GM21381 (cell line): ENCODE measurements at regions not wholly inside any gene's neighbourhood (a gene's known extent, or its start where the extent isn't known, plus 50 kb on each side); places are given as distances from the start of the nearest gene placed in this dataset.
"Not testable (repeated sequence)": the region's sequence is repeated elsewhere in the genome, so short reads cannot be mapped to it uniquely, and the experiment has no call there.

ENCODE experiments used
- ATAC-seq: cut with Tn5 transposase; IDR thresholded peaks from one replicate; pipeline ENCODE4 v1.9.1; 2021; ENCODE audit warnings: mild to moderate bottlenecking, moderate library complexity; ENCODE audit not compliant: unreplicated experiment

DNA sequence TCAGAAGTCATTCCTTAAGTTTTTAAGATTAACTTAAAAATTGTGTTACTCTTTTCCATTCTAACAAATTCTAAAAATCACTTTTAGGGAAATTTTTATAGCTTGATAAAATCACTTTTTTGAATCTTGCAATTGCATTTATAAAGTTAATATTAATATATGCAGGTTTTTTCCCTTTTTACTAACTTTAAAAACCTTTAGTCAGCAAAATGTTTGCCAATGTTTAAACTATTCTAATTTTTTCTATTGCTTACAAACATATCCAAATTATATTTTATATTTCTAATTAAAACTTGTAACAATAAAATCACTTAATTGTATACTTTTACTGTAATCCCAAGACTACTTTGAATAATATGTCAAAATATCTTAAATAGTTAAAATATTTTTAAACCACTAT lies 839.4 kb downstream of the TBL1XR1 start:
- ATAC-seq, result no peak

DNA sequence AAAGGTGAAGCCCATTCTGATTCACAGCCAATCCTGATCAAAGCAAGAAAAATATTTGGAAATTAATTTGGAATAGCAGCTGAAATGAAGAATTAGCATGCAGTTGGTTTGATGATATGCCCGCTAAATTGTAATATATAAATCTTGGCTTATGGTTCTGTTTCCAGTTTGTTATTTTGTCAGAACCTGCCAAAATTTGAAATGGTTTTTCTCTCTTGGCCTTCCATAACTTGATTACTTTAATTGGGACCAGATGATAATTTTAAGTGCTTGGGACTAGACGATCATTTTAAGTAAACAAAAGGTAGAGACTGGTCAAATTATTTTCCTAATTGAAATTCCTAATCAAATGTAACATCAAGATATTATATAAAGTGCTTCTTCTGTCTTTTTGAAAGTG lies 842.4 kb downstream of the TBL1XR1 start:
- no peak for ATAC-seq

DNA sequence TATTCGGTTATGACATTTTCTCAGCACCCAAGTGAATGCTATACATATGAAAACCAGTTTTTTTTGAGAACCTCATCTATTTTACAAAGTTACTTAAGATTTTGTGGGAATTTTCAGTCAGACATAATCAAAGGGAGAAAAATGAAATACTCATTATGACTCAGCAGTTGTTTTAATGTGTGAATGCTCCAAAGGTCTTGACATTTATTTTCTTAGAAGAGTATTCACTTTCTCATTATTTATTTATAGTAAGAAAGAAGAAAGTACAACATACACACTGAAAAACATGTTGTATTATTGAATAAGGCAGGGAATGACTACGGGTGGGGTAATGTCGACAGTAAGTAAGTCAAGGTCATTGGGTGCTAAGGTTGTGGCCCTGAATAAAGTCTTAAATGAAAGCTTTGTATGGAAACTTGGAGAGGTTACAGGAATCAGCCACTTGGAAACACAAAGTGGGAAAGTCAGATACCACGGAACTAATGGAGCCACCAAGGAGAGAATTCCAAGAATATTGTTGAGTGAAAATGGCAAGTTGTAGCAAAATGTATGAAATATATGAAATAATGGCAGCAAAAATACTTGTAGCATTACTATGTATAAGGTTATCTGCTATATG lies 844.5 kb downstream of the TBL1XR1 start:
- ATAC-seq, result no peak

DNA sequence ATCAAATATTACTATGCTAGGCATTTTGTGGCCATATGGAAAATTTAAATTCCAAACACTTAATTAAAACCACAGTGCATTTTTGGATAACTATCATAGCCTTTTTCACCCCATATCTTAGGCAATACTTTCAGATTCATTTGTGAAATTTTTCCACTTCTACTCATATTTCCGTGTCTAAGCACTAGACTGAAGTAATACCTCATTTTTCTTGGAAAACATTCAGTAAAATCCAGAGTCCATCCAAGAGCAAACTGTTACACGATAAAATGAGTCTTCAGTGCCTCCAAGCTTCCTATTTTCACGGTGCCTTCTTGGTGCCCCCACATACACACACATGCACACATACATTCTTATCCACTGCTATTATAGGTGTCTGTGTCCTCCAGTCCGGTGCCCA lies 845.9 kb downstream of the TBL1XR1 start:
- no peak for ATAC-seq

DNA sequence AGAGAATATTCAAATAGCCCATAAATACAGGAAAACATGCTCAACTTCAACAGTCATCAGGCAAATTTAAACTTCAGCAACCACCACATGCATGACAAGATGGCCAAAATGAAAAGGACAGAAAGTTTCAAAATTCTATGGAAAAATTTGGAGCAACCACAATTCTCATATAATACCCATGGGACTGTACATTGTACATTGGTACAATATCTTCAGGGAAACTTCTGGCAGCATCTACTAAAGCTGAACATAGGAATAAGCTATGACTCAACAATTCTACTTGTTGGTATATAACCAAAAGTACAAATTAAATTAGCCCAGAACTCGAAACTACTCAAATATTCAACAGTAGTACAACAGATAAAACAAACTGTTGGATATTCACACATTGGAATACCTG lies 847.6 kb downstream of the TBL1XR1 start:
- ATAC-seq, result no peak

DNA sequence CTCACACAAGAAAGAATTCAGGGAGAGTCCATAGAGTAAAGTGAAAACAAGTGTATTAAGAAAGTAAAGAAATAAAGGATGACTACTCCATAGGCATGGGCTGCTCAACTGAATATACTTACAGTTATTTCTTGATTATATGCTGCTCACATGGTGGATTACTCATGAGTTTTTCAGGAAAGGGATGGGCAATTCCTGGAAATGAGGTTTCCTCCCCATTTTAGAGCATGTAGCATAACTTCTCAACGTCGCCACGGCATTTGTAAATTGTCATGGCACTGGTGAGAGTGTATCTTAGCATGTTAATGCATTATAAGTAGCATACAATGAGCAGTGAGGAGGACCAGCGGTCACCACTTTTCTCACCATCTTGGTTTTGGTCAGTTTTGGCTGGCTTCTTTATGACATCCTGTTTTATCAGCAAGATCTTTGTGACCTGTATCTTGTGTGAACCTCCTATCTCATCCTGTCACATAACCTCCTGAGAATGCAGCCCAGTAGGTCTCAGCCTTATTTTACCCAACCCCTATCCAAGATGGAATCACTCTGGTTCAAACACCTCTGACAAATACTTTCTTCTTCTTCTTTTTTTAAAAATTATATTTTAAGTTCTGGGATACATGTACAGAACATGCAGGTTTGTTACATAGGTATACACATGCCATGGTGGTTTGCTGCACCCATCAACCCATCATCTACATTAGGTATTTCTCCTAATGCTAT lies 849.7 kb downstream of the TBL1XR1 start:
- ATAC-seq, result no peak

DNA sequence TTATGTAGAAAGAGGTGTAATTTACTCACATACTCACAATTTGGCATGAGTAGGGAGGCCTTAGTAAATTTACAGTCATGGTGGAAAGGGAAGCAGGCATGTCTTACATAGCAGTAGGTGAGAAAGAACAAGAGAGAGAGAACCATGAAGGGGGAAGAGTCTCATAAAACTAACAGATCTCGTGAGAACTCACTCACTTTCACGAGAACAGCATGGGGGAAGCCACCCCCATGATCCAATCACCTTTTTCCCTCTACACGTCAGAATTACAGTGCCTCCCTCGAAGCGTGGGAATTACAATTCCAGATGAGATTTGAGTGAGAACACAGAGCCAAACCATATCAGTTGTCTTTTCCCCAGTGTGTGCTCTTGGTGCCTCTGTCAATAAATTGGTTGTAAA lies 855.3 kb downstream of the TBL1XR1 start:
- no peak for ATAC-seq

DNA sequence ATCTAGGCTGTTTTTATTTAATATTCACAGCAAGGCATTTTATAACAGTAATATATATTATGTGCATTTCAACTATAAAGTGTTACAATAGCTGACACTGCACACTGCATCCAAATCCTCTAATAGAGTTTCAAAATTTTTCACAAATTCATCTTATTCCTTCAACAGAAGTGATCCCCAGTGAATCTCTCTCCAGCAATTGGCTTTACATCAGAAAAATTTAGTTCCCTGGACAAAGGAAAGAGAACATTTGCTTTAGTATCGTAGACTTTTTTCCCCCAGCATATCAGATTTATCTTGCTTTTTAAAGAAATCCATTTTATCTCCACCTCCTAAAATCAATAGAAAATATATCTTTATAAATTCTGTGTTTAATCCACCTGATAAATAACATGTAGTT lies 868.6 kb downstream of the TBL1XR1 start:
- no peak for ATAC-seq

DNA sequence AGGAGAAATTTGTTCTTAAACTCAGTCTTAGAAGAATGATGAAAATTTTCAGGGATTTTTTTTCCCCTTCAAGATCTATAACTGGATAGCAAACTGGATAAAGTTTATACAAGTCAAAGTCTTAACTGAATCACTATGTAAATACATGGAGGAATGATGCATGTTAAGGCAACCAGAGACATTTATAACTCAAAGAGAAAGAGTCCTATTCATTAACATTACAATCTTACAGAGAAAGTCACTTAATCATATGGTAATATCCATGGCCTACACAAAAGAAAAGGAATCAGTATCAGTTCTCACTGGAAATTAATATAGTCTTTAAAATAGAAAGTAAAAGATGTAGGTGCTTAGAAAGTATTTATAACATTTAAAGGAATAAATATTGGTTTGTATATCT lies 869.1 kb downstream of the TBL1XR1 start:
- ATAC-seq, result no peak

DNA sequence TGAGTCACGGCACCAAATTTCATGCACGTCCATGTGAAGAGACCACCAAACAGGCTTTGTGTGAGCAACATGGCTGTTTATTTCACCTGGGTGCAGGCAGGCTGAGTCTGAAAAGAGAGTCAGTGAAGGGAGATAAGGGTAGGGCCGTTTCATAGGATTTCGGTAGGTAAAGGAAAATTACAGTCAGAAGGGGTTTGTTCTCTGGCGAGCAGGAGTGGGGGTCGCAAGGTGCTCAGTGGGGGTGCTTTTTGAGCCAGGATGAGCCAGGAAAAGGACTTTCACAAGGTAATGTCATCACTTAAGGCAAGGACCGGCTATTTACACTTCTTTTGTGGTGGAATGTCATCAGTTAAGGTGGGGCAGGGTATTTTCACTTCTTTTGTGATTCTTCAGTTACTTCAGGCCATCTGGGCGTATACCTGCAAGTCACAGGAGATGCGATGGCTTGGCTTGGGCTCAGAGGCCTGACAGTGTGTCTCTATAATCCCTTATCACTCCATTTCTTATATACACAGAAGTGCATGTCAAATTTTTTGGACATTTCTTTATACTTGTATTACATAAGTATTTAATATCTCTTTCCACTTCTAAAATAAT lies 870.3 kb downstream of the TBL1XR1 start:
- ATAC-seq, result not testable (repeated sequence)

DNA sequence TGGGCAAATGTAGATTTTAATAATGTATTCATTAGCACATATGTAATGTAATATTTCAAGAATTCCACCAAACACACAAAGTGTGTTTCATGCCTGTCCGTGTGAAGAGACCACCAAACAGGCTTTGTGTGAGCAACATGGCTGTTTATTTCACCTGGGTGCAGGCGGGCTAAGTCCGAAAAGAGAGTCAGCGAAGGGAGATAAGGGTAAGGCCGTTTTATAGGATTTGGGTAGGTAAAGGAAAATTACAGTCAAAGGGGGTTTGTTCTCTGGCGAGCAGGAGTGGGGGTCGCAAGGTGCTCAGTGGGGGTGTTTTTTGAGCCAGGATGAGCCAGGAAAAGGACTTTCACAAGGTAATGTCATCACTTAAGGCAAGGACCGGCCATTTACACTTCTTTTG lies 875.8 kb downstream of the TBL1XR1 start:
- ATAC-seq, result not testable (repeated sequence)

DNA sequence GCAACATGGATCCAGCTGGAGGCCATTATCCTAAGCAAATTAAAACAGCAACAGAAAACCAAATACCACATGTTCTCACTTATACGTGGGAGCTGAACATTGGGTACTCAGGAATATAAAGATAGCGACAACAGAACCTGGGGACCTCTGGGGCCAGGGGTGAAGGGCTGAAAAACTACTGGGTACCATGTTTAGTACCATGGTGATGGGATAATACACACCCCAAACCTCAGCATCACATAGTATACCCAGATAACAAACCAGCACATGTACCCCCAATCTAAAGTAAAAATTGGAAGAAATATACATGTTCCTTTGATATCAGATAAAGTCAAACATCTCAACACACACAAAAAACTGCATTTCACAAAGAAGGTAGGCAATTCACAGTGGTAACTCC lies 876.2 kb downstream of the TBL1XR1 start:
- no peak for ATAC-seq

DNA sequence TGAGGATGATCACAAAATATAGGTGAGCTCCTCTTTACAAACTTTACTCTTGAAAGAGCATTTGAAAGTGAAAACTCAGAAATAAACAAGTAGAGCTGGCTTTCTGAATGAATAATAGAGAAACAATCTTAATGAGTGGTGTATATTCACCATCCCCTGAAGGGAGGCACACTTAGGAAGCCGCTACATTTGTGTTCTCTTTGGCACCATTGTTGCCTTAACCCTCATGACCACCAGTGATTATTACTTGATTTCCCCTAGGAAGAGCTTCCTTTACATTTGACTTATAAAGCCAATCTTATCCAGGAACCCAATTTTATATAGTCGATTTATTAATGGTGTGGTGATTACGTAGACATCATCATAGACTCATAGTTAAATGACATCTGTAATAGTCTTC lies 883.9 kb downstream of the TBL1XR1 start:
- no peak for ATAC-seq

DNA sequence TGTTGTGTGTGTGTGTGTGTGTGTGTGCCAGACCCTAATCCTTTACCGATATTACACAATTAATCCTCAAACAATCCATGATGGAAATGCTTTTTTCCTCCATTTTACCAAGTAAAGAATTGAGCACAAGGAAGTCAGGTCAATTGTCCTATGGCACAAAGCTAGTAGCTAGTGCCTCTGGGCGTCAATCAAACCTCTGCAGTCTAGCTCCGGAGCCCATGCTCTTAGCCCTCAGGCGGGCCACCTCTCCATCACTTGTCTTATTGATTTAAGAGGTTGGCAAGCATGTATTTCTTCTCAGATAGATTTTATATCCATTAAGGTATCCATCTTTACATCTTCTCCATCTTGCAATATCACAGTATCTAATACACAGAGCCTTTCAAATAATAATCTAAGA lies 886.6 kb downstream of the TBL1XR1 start:
- no peak for ATAC-seq

DNA sequence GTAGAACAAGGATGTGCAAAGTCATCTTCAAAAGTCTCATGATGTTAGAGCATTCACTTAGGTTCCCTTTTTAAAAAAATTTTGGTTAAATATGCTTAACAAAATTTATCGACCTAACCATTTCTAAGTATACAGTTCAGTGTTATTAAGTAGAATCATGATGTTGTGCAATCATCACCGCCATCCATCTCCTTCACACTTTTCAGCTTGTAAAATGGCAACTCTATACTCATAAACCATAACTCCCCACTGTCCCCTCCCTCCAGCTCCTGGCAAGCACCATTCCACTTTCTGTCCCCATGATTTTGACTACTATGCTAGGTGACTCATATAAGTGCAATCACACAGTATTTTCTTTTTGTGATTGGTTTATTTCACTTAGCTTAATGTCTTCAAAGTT lies 895.0 kb downstream of the TBL1XR1 start:
- ATAC-seq, result no peak

DNA sequence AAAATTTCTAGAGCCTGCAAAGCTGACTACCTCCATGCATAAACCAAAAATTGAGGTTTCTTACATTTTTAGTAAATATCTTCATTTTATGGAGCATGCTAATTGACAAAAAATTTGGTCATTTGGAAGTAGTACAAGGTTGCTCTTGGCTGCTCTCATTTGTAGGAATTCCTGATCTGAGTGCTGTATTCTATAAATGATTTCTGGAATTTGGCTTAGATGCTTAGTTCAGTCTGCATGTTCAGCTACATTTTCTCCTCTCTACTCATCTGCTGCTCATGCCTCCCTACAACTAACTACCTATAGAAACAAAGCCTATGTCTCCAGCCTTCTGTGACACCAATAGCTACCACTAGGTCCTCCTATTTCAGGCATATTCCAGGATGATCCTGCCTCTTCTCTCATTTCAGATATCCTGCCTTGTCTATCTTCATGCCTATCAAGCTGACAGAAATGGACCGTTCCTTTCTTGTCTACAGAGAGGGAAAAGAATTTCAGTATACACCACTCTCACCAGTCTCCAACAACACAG lies 901.1 kb downstream of the TBL1XR1 start:
- no peak for ATAC-seq

DNA sequence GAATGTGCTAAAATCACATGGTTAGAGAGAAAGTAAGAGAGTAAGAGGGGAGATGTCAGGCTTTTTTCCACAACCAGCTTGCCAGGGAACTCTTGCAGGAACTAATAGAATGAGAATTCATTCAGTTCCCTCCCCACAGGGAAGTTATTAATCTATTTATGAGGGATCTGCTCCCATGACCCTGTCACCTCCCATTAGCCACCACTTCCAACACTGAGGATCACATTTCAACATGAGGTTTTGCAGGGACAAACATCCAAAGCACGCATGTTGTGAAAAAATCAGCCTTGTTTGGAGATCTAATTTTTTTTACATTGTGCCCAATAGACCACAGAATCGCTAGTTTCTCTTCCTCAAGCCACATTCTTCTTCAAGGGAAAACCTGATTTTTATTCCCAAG lies 904.0 kb downstream of the TBL1XR1 start:
- no peak for ATAC-seq

DNA sequence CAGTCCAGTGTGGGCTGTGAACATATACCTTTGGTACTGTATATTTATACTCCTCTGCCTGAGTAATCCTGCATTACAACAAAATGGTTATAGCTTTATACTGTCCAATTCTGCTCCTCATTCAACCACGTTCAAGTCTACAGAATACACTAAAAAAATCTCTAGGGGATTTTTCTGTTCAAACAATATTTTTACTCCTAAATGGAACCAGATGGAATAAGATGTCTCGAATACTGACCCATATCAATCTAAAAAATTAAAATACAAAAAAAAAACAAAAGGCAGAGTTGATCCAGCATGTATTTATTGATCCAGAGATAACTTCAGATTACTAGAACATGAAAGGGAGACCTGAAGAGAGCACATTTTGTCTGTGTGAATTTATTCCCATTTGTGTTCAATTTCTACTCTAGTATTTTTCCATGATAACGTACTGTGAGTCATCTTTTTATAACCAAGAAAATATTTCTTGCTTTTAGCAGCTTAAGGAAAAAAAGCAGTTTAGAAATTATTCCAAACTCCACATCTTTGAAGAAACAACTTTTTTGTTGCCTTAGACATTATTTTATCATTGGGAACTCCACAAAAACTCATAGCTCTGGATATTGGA lies 910.7 kb downstream of the TBL1XR1 start:
- no peak for ATAC-seq

DNA sequence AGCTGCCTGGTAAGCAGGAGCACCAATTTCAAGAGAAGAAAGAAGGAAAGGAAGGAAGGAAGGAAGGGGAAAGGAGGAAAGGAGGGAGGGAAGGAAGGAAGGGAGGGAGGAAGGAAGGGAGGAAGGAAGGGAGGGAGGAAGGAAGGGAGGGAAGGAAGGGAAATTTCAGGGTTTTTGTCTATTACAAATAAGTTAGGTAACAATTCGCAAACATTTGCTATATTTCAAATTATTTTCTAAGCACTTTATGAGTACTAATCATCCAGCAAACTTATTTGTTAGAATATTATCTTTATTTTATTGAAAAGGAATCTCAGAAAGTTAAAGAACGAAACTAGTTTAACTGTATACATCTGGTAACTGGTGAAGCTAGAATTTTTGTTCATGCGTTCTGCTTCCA lies 921.7 kb downstream of the TBL1XR1 start:
- ATAC-seq, result no peak

DNA sequence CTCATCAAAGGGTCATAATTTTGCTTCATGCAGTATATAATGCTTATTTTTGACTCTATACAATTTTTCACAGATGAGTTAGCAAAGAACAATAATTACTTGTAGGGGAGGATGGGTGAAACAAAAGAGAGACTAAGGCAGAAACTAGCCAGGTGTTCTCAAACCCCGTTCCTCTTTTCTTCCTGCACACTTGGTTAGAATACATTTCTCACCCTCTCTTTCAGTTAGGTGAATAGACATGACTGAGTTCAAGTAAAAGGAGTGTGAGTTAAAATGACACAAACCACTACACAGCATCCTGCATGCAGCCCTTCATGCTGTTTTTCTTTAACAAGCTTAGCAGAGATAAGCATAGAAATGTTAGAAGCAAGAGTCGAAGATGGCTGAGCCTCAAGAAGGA lies 922.2 kb downstream of the TBL1XR1 start:
- ATAC-seq, result no peak

DNA sequence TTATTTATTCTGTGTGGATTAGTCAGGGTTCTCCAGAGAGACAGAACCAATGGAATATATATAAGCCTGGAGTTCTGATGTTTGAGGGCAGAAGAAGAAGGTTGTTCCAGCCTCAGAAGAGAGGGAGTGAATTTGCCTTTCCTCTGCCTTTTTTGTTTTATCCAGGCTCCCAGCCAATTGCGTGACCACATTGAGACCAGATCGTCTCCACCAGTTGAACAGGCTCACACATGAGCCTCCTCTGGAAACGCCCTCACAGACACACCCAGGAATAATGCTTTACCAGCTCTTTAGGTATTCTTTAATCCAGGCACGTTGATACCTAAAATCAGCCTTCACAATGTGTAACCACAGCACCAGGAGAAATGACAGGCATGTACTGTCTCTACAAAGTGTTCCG lies 923.1 kb downstream of the TBL1XR1 start:
- ATAC-seq, result no peak

DNA sequence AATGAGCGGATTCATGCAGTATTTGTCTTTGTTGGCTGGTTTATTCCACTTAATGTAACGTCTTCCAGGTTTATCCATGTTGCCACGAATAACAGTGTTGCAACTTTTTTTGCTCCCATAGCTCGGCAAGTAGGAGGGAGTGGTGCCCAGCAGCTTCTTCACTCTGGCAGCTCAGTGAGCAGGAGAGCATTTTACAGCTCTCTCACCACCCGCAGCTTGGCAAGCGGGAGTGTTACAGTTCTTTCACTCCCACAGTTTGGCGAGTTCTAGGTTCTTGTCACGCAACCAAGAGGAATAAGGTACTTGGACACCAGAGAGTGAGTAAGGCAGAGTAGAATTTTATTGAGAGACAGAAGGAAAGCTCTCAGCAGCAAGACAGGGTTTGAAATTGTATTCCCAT lies 935.2 kb downstream of the TBL1XR1 start:
- ATAC-seq, result no peak
